HEK293T (cell line): ENCODE measurements at regions not wholly inside any gene's neighbourhood (a gene's known extent, or its start where the extent isn't known, plus 50 kb on each side); places are given as distances from the start of the nearest gene placed in this dataset.

Experiments
- FOXM1 ChIP-seq: fragments of 450-650 bp; IDR thresholded peaks from 2 replicates; pipeline ENCODE4 v1.6.1; 2017; ENCODE audit warnings: mild to moderate bottlenecking, borderline replicate concordance
- HDGF ChIP-seq: fragments of 450-650 bp; IDR thresholded peaks from 2 replicates; pipeline ENCODE4 v1.6.1; 2017; ENCODE audit warnings: antibody characterized with exemption, borderline replicate concordance
- LEF1 ChIP-seq: fragments of 450-650 bp; IDR thresholded peaks from 2 replicates; pipeline ENCODE4 v1.6.1; 2017; ENCODE audit warnings: mild to moderate bottlenecking, borderline replicate concordance
- SUZ12 ChIP-seq: fragments of 450-650 bp; IDR thresholded peaks from 2 replicates; pipeline ENCODE4 v1.6.1; 2016; ENCODE audit warnings: mild to moderate bottlenecking

DNA sequence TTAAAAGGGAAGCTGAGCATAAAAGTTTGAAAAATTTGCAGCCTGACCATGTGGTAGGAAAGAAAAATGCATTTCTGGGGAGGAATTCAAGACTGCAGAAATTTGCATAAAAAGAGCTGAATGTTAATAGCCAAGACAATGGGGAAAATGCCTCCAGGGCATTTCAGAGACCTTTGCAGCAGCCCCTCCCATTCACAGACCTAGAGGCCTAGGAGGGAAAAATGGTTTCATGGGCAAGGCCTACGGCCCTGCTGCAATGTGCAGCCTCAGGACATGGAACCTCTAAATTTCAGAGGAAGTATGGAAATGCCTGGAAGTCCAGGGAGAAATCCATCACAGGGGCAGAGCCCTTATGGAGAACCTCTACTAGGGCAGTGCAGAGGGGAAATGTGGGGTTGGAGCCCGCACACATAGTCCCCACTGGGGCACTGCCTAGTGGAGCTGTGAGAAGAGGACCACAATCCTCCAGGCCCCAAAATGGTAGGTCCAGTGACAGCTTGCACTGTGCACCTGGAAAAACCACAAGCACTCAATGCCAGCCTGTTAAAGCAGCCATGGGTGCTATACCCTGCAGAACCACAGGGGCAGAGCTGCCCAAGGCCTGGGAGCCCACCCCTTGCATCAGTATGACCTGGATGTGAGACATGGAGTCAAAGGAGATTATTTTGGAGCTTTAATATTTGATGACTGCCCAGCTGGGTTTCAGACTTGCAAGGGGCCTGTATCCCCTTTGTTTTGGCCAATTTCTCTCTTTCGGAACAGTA lies 243.8 kb downstream of the DNAJB9 start:
- no peak for TF ChIP-seq LEF1
- no peak for TF ChIP-seq FOXM1
- no peak for TF ChIP-seq SUZ12
- no peak for TF ChIP-seq HDGF
